Vagina (tissue), 2 donors: ENCODE measurements at regions not wholly inside any gene's neighbourhood (a gene's known extent, or its start where the extent isn't known, plus 50 kb on each side); places are given as distances from the start of the nearest gene placed in this dataset.

Source experiments
- CTCF ChIP-seq, 3 experiments: fragments of 450-650 bp in 2 of 3; fragments of 200-600 bp in 1 of 3; sonication (generic) in 1 of 3; IDR thresholded peaks; one replicate each; pipeline ENCODE4 v1.5.1; 2017 to 2019; ENCODE audit warnings: antibody characterized with exemption in 3 of 3, mild to moderate bottlenecking in 2 of 3, moderate library complexity in 2 of 3
- POLR2A ChIP-seq, 2 donors: fragments of 450-650 bp; IDR thresholded peaks; one replicate each; pipeline ENCODE4 v1.6.1; 2017; ENCODE audit warnings: antibody characterized with exemption in 2 of 2, mild to moderate bottlenecking in 2 of 2, moderate library complexity in 2 of 2
- POLR2AphosphoS5 ChIP-seq, 2 donors: sonication (generic); formaldehyde crosslinking; IDR thresholded peaks; one replicate each; pipeline ENCODE4 v1.9.0; 2017; ENCODE audit warnings: antibody characterized with exemption in 2 of 2, mild to moderate bottlenecking in 2 of 2, low read depth in 1 of 2; ENCODE audit not compliant: insufficient read depth in 1 of 2

- TF ChIP-seq POLR2A (IDR thresholded peaks at IDR 0.05) (no peak), CTCF (IDR thresholded peaks at IDR 0.05) (no peak), POLR2AphosphoS5 (IDR thresholded peaks at IDR 0.05; ENCODE audit: insufficient read depth in 1 of 2, low read depth in 1 of 2) (no peak)
These were observed 135.8 kb upstream of the NOCT start for GRCh38 chr4:138879757-138880156.
